GM23338 (cell line): ENCODE measurements at regions not wholly inside any gene's neighbourhood (a gene's known extent, or its start where the extent isn't known, plus 50 kb on each side); places are given as distances from the start of the nearest gene placed in this dataset.

ENCODE experiments used
- ATAC-seq: fragments of 200-7000 bp; cut with Tn5 transposase; 3 replicates; pipeline ENCODE4 v1.9.1; 2020
- DNase-seq: peaks from one replicate; pipeline ENCODE4 v3.0.0-alpha.2; 2015; ENCODE audit warnings: low spot score
- H2AFZ ChIP-seq: fragments of 200-600 bp; sonication (generic); 2 replicates; pipeline ENCODE4 v1.8.0; 2016; ENCODE audit warnings: antibody characterized with exemption, mild to moderate bottlenecking, moderate library complexity
- H3F3A ChIP-seq: fragments of 200-600 bp; sonication (generic); replicated peaks from 2 replicates; pipeline ENCODE4 v1.8.0; 2017; ENCODE audit warnings: antibody characterized with exemption, mixed run types, low read depth
- H3K27ac ChIP-seq: fragments of 200-600 bp; sonication (generic); 2 replicates; pipeline ENCODE4 v1.6.1; 2016; ENCODE audit warnings: low read depth
- H3K27me3 ChIP-seq: fragments of 200-600 bp; sonication (generic); 2 replicates; pipeline ENCODE4 v1.8.0; 2016; ENCODE audit warnings: mild to moderate bottlenecking, mixed run types, moderate library complexity; ENCODE audit not compliant: insufficient read depth
- H3K36me3 ChIP-seq: fragments of 200-600 bp; sonication (generic); 2 replicates; pipeline ENCODE4 v1.8.0; 2016; ENCODE audit warnings: mild to moderate bottlenecking; ENCODE audit not compliant: insufficient read depth
- H3K4me1 ChIP-seq: fragments of 200-600 bp; sonication (generic); 2 replicates; pipeline ENCODE4 v1.8.0; 2016; ENCODE audit warnings: mild to moderate bottlenecking, moderate library complexity; ENCODE audit not compliant: insufficient read depth
- H3K4me2 ChIP-seq: fragments of 200-600 bp; sonication (generic); 2 replicates; pipeline ENCODE4 v1.7.1; 2017; ENCODE audit warnings: mixed run types
- H3K4me3 ChIP-seq: fragments of 200-600 bp; sonication (generic); 2 replicates; pipeline ENCODE4 v1.6.1; 2016; ENCODE audit warnings: mixed run types
- H3K79me2 ChIP-seq: fragments of 200-600 bp; sonication (generic); replicated peaks from 2 replicates; pipeline ENCODE4 v1.8.0; 2017; ENCODE audit warnings: mild to moderate bottlenecking; ENCODE audit not compliant: insufficient read depth
- H3K9me2 ChIP-seq: fragments of 200-600 bp; sonication (generic); 2 replicates; pipeline ENCODE4 v1.8.0; 2017; ENCODE audit not compliant: insufficient read depth
- H4K20me1 ChIP-seq: fragments of 200-600 bp; sonication (generic); replicated peaks from 2 replicates; pipeline ENCODE4 v1.8.0; 2017; ENCODE audit warnings: mild to moderate bottlenecking; ENCODE audit not compliant: insufficient read depth
- H3K27ac Mint-ChIP-seq: 2 replicates; pipeline ENCODE4 v1.8.0; 2020; ENCODE audit warnings: inconsistent platforms, mild to moderate bottlenecking, moderate library complexity, mixed read lengths
- H3K27me3 Mint-ChIP-seq: 3 replicates; pipeline ENCODE4 v1.8.0; 2022; ENCODE audit warnings: low read depth, mild to moderate bottlenecking, moderate library complexity, mixed read lengths, inconsistent platforms; ENCODE audit not compliant: insufficient read depth, poor library complexity
- H3K36me3 Mint-ChIP-seq: 3 replicates; pipeline ENCODE4 v1.8.0; 2021; ENCODE audit warnings: low read depth, mild to moderate bottlenecking, inconsistent platforms, moderate library complexity, mixed read lengths
- H3K4me1 Mint-ChIP-seq: 3 replicates; pipeline ENCODE4 v1.8.0; 2020; ENCODE audit warnings: mild to moderate bottlenecking, inconsistent platforms, mixed read lengths
- H3K4me3 Mint-ChIP-seq: 3 replicates; pipeline ENCODE4 v1.8.0; 2021; ENCODE audit warnings: moderate library complexity, mild to moderate bottlenecking, inconsistent platforms, mixed read lengths
- H3K9me3 Mint-ChIP-seq: 3 replicates; pipeline ENCODE4 v1.8.0; 2020; ENCODE audit warnings: moderate library complexity, mild to moderate bottlenecking, inconsistent platforms, mixed read lengths
- CREB1 ChIP-seq: fragments of 250-450 bp; sonication (Bioruptor Pico); IDR thresholded peaks from 2 replicates; pipeline ENCODE4 v1.5.0; 2020; ENCODE audit warnings: low read depth, mild to moderate bottlenecking, moderate library complexity
- EZH2 ChIP-seq: fragments of 200-600 bp; sonication (generic); IDR thresholded peaks from one replicate; pipeline ENCODE4 v1.8.0; 2017; ENCODE audit warnings: antibody characterized with exemption, mild to moderate bottlenecking, low read depth; ENCODE audit not compliant: unreplicated experiment
- EZH2phosphoT487 ChIP-seq: fragments of 200-600 bp; sonication (generic); IDR thresholded peaks from one replicate; pipeline ENCODE4 v1.8.1; 2018; ENCODE audit warnings: antibody characterized with exemption; ENCODE audit not compliant: unreplicated experiment
- JUNB ChIP-seq: IDR thresholded peaks from one replicate; pipeline ENCODE4 v1.6.1; 2016; ENCODE audit warnings: antibody characterized with exemption; ENCODE audit not compliant: unreplicated experiment
- NANOG ChIP-seq: IDR thresholded peaks from 2 replicates; pipeline ENCODE4 v1.6.1; 2016; ENCODE audit warnings: antibody characterized with exemption, borderline replicate concordance
- POLR2AphosphoS5 ChIP-seq: IDR thresholded peaks from 2 replicates; pipeline ENCODE4 v1.6.1; 2016; ENCODE audit warnings: antibody characterized with exemption, low read depth
- STAT1 ChIP-seq: IDR thresholded peaks from one replicate; pipeline ENCODE4 v1.6.1; 2016; ENCODE audit warnings: antibody characterized with exemption; ENCODE audit not compliant: unreplicated experiment
- ZNF331 ChIP-seq: fragments of 250-450 bp; sonication (Bioruptor Pico); IDR thresholded peaks from 2 replicates; pipeline ENCODE4 v1.5.0; 2020; ENCODE audit warnings: low read depth, mild to moderate bottlenecking, moderate library complexity
- TF ChIP-seq, protein P1 (sequence below), 2 experiments: fragments of 200-600 bp in 1 of 2; sonication (generic) in 1 of 2; conservative IDR thresholded peaks; 2 replicates each; pipeline versions ENCODE4 v1.5.1 to v1.6.1; 2016 to 2017; ENCODE audit warnings: antibody characterized with exemption in 2 of 2, low read depth in 2 of 2, mild to moderate bottlenecking in 2 of 2, moderate library complexity in 1 of 2
- TF ChIP-seq, protein P2 (sequence below): IDR thresholded peaks from 2 replicates; pipeline ENCODE4 v1.6.1; 2016; ENCODE audit warnings: antibody characterized with exemption

GRCh38 chr18:30121397-30121796, 921.1 kb downstream of the DSC3 start:
- DNase-seq: no peak
- ATAC-seq: no peak
- H4K20me1 ChIP-seq: no peaks in the 10 kb centered on the region
- Mint-ChIP-seq H3K4me1 (no peaks in the 10 kb centered on the region), H3K27me3 (no peaks in the 10 kb centered on the region), H3K36me3 (no peaks in the 10 kb centered on the region; the same call in 1 of the 3 replicates), H3K27ac (no peak overlapping the region), H3K4me3 (no peak overlapping the region), H3K9me3 (peaks cover 6% of the 10 kb centered on the region; the same call in 2 of the 3 replicates)
- no peak overlapping the region for H3K4me2 ChIP-seq
- no peaks in the 10 kb centered on the region for H3K27me3 ChIP-seq
- H3K4me3 ChIP-seq: no peak overlapping the region
- H3K79me2 ChIP-seq: no peaks in the 10 kb centered on the region
- no peaks in the 10 kb centered on the region for H3F3A ChIP-seq
- H3K36me3 ChIP-seq: peaks cover 7% of the 10 kb centered on the region; the same call in 1 of the 2 replicates
- TF ChIP-seq POLR2AphosphoS5: no peak
- no peak overlapping the region for H2AFZ ChIP-seq
- no peaks in the 10 kb centered on the region for H3K4me1 ChIP-seq
- H3K27ac ChIP-seq: no peak overlapping the region
- no peaks in the 10 kb centered on the region for H3K9me2 ChIP-seq

DNA sequence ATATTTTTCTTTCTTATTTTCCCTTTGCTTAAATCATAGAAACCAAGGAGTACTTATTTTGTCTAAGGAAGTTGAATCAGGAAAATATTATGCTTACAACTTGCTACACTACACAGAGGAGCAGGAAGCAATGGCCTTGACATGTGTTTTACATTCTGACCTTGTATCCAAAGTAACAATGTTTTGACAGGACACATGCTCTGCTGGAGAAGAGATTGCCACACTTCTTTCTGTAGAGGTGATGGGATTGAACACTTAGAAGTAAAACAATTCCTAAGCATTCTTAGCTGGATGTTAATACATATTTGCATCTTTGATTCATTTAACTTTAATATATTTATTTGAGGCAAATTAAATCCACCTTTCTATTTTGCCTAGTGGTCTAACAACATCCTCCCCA, 929.1 kb downstream of the DSC3 start:
- no peak for TF ChIP-seq CREB1
- TF ChIP-seq, protein P1, sequence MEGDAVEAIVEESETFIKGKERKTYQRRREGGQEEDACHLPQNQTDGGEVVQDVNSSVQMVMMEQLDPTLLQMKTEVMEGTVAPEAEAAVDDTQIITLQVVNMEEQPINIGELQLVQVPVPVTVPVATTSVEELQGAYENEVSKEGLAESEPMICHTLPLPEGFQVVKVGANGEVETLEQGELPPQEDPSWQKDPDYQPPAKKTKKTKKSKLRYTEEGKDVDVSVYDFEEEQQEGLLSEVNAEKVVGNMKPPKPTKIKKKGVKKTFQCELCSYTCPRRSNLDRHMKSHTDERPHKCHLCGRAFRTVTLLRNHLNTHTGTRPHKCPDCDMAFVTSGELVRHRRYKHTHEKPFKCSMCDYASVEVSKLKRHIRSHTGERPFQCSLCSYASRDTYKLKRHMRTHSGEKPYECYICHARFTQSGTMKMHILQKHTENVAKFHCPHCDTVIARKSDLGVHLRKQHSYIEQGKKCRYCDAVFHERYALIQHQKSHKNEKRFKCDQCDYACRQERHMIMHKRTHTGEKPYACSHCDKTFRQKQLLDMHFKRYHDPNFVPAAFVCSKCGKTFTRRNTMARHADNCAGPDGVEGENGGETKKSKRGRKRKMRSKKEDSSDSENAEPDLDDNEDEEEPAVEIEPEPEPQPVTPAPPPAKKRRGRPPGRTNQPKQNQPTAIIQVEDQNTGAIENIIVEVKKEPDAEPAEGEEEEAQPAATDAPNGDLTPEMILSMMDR (conservative IDR thresholded peaks at IDR 0.05; ENCODE audit: low read depth in 2 of 2): no peak
- TF ChIP-seq JUNB: no peak
- TF ChIP-seq EZH2phosphoT487: no peak
- TF ChIP-seq, protein P2, sequence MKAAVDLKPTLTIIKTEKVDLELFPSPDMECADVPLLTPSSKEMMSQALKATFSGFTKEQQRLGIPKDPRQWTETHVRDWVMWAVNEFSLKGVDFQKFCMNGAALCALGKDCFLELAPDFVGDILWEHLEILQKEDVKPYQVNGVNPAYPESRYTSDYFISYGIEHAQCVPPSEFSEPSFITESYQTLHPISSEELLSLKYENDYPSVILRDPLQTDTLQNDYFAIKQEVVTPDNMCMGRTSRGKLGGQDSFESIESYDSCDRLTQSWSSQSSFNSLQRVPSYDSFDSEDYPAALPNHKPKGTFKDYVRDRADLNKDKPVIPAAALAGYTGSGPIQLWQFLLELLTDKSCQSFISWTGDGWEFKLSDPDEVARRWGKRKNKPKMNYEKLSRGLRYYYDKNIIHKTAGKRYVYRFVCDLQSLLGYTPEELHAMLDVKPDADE: no peak
- TF ChIP-seq EZH2: no peak
- TF ChIP-seq STAT1: no peak
- ATAC-seq (no peak), DNase-seq (no peak)
- no peaks in the 10 kb centered on the region for H3K4me1 Mint-ChIP-seq
- Histone ChIP-seq H4K20me1 (no peaks in the 10 kb centered on the region), H3K9me2 (no peaks in the 10 kb centered on the region), H3K36me3 (no peaks in the 10 kb centered on the region), H3K79me2 (no peaks in the 10 kb centered on the region), H3K4me2 (no peak overlapping the region), H3K4me1 (no peaks in the 10 kb centered on the region), H3K4me3 (no peak overlapping the region), H3K27me3 (no peaks in the 10 kb centered on the region), H3F3A (no peaks in the 10 kb centered on the region), H2AFZ (no peak overlapping the region), H3K27ac (no peak overlapping the region)
- no peak overlapping the region for H3K4me3 Mint-ChIP-seq
- H3K36me3 Mint-ChIP-seq: no peaks in the 10 kb centered on the region; the same call in 2 of the 3 replicates
- H3K27me3 Mint-ChIP-seq: no peaks in the 10 kb centered on the region
- H3K27ac Mint-ChIP-seq: no peak overlapping the region
- H3K9me3 Mint-ChIP-seq: no peaks in the 10 kb centered on the region; the same call in 2 of the 3 replicates

GRCh38 chr18:30106356-30106755, 936.2 kb downstream of the DSC3 start:
- no peaks in the 10 kb centered on the region for H3K79me2 ChIP-seq
- Mint-ChIP-seq H3K36me3 (no peaks in the 10 kb centered on the region), H3K4me3 (no peak overlapping the region), H3K4me1 (no peaks in the 10 kb centered on the region), H3K27ac (no peak overlapping the region), H3K9me3 (no peaks in the 10 kb centered on the region), H3K27me3 (no peaks in the 10 kb centered on the region)
- ATAC-seq: no peak
- no peaks in the 10 kb centered on the region for H3K27me3 ChIP-seq
- H3K36me3 ChIP-seq: no peaks in the 10 kb centered on the region
- no peak for DNase-seq
- H2AFZ ChIP-seq: no peak overlapping the region
- H3K4me2 ChIP-seq: no peak overlapping the region
- no peaks in the 10 kb centered on the region for H4K20me1 ChIP-seq
- no peaks in the 10 kb centered on the region for H3K4me1 ChIP-seq
- no peaks in the 10 kb centered on the region for H3K9me2 ChIP-seq
- TF ChIP-seq ZNF331 (CRISPR knock-in tag): no peak
- TF ChIP-seq JUNB: no peak
- no peak for TF ChIP-seq NANOG
- TF ChIP-seq, protein P1 (conservative IDR thresholded peaks at IDR 0.05; ENCODE audit: low read depth in 2 of 2): no peak
- no peak for TF ChIP-seq POLR2AphosphoS5
- TF ChIP-seq, protein P2: no peak
- no peak for TF ChIP-seq EZH2phosphoT487
- TF ChIP-seq CREB1: no peak
- H3K27ac ChIP-seq: no peak overlapping the region
- no peaks in the 10 kb centered on the region for H3F3A ChIP-seq
- no peak overlapping the region for H3K4me3 ChIP-seq
